ENCODE measurements at regions not wholly inside any gene's neighbourhood (a gene's known extent, or its start where the extent isn't known, plus 50 kb on each side); places are given as distances from the start of the nearest gene placed in this dataset.

GRCh38 chr14:101449114-101449513 lies 112.2 kb upstream of the DIO3 start:
- no peak for DNase-seq (ENCODE audit: low spot score)

- no peak for DNase-seq (ENCODE audit: low spot score)
Observed at GRCh38 chr14:101451166-101451565, 110.1 kb upstream of the DIO3 start.

GRCh38 chr14:101453225-101453624 lies 108.1 kb upstream of the DIO3 start:
- DNase-seq (ENCODE audit: low spot score) = no peak

- no peak for DNase-seq (ENCODE audit: low spot score)
Observed at GRCh38 chr14:101454229-101454628, 107.1 kb upstream of the DIO3 start.

GRCh38 chr14:101456246-101457175 lies 104.8 kb upstream of the DIO3 start:
- DNase-seq (ENCODE audit: low spot score) = no peak

- no peak for DNase-seq (ENCODE audit: low spot score)
Observed at GRCh38 chr14:101457301-101457935, 103.9 kb upstream of the DIO3 start.

- no peak for DNase-seq (ENCODE audit: low spot score)
Observed at GRCh38 chr14:101457936-101458740, 103.2 kb upstream of the DIO3 start.

GRCh38 chr14:101458741-101459550 lies 102.3 kb upstream of the DIO3 start:
- no peak for DNase-seq (ENCODE audit: low spot score)

GRCh38 chr14:101459551-101459900 lies 101.8 kb upstream of the DIO3 start:
- DNase-seq (ENCODE audit: low spot score) = no peak

- DNase-seq (ENCODE audit: low spot score) = no peak
Observed at GRCh38 chr14:101460521-101460920, 100.8 kb upstream of the DIO3 start.

- DNase-seq (ENCODE audit: low spot score) = no peak
Observed at GRCh38 chr14:101460986-101461750, 100.1 kb upstream of the DIO3 start.

GRCh38 chr14:101461891-101462290 lies 99.4 kb upstream of the DIO3 start:
- DNase-seq (ENCODE audit: low spot score) = no peak

- no peak for DNase-seq (ENCODE audit: low spot score)
Observed at GRCh38 chr14:101462726-101463565, 98.3 kb upstream of the DIO3 start.

- no peak for DNase-seq (ENCODE audit: low spot score)
Observed at GRCh38 chr14:101463566-101464171, 97.6 kb upstream of the DIO3 start.

GRCh38 chr14:101464310-101464983 lies 96.8 kb upstream of the DIO3 start:
- no peak for DNase-seq (ENCODE audit: low spot score)

GRCh38 chr14:101464984-101465794 lies 96.1 kb upstream of the DIO3 start:
- DNase-seq (ENCODE audit: low spot score) = no peak

GRCh38 chr14:101465795-101466448 lies 95.4 kb upstream of the DIO3 start:
- DNase-seq (ENCODE audit: low spot score) = no peak

Data from H4 (cell line).